Common myeloid progenitor, CD34-positive (primary cell): ENCODE measurements at regions not wholly inside any gene's neighbourhood (a gene's known extent, or its start where the extent isn't known, plus 50 kb on each side); places are given as distances from the start of the nearest gene placed in this dataset.

Experiments
- CTCF ChIA-PET: fragments of 350-600 bp; sonication (Branson Sonifier 250); formaldehyde crosslinking; loops from one replicate; lab custom pipeline; 2021; ENCODE audit warnings: antibody characterized with exemption; lab: Charles Lee
- POLR2A ChIA-PET: fragments of 350-600 bp; sonication (Branson Sonifier 250); formaldehyde crosslinking; loops from one replicate; lab custom pipeline; 2021; ENCODE audit warnings: antibody characterized with exemption; lab: Charles Lee
- DNase-seq, 3 donors: peaks; one replicate each; pipeline versions ENCODE4 v3.0.0 to v3.0.0-alpha.2; 2013
- H3K27ac ChIP-seq, 2 experiments: 1 replicate in 1 of 2; 2 replicates in 1 of 2; pipeline ENCODE4 v1.7.0; 2013; ENCODE audit warnings: inconsistent platforms in 2 of 2, low read length in 2 of 2, mild to moderate bottlenecking in 2 of 2, low read depth in 1 of 2, moderate library complexity in 1 of 2; ENCODE audit not compliant: severe bottlenecking in 2 of 2, insufficient read depth in 1 of 2, poor library complexity in 1 of 2
- H3K27me3 ChIP-seq, 5 experiments: replicated peaks in 2 of 5; 1 replicate in 3 of 5; 2 replicates in 2 of 5; pipeline versions ENCODE4 v1.6.1 to v1.7.0; 2013; ENCODE audit warnings: low read length in 4 of 5, mild to moderate bottlenecking in 2 of 5, moderate library complexity in 2 of 5, inconsistent platforms in 1 of 5; ENCODE audit not compliant: insufficient read depth in 5 of 5, control insufficient read depth in 4 of 5
- H3K36me3 ChIP-seq, 4 experiments: 1 replicate in 2 of 4; 2 replicates in 2 of 4; pipeline versions ENCODE4 v1.6.1 to v1.7.0; 2013; ENCODE audit warnings: low read length in 3 of 4, control low read depth in 1 of 4, mild to moderate bottlenecking in 1 of 4; ENCODE audit not compliant: control insufficient read depth in 4 of 4, insufficient read depth in 4 of 4
- H3K4me1 ChIP-seq, 4 experiments: 1 replicate in 3 of 4; 2 replicates in 1 of 4; pipeline versions ENCODE4 v1.6.1 to v1.7.1; 2013; ENCODE audit warnings: low read length in 3 of 4, mild to moderate bottlenecking in 3 of 4, control low read depth in 1 of 4, inconsistent platforms in 1 of 4, moderate library complexity in 1 of 4; ENCODE audit not compliant: control insufficient read depth in 4 of 4, insufficient read depth in 4 of 4; ENCODE audit errors: control extremely low read depth in 1 of 4
- H3K4me3 ChIP-seq, 7 experiments: 1 replicate in 4 of 7; 2 replicates in 3 of 7; pipeline versions ENCODE4 v1.5.1 to v1.7.0; 2013; ENCODE audit warnings: mild to moderate bottlenecking in 7 of 7, low read length in 6 of 7, moderate library complexity in 6 of 7, inconsistent platforms in 2 of 7, low read depth in 2 of 7, control low read depth in 1 of 7; ENCODE audit not compliant: insufficient read depth in 4 of 7, control insufficient read depth in 1 of 7; ENCODE audit errors: extremely low read depth in 1 of 7
- H3K9me3 ChIP-seq, 5 experiments: 1 replicate in 4 of 5; 2 replicates in 1 of 5; pipeline versions ENCODE4 v1.6.1 to v1.7.1; 2013; ENCODE audit warnings: low read length in 4 of 5, mild to moderate bottlenecking in 2 of 5, inconsistent platforms in 1 of 5, low read depth in 1 of 5, moderate library complexity in 1 of 5; ENCODE audit not compliant: control insufficient read depth in 4 of 5, insufficient read depth in 2 of 5; ENCODE audit errors: control extremely low read depth in 1 of 5
- WGBS: methylation state at CpG from one replicate; pipeline ENCODE4 v1.1.5; 2013; ENCODE audit not compliant: insufficient coverage; 5-methylcytosine and 5-hydroxymethylcytosine counted together

GRCh38 chr6:19087897-19088296, 700.7 kb downstream of the RNF144B start:
- H3K9me3 ChIP-seq: no peaks in the 10 kb centered on the region
- no peak overlapping the region for H3K4me3 ChIP-seq
- CTCF ChIA-PET: no interaction called here
- no peaks in the 10 kb centered on the region for H3K4me1 ChIP-seq
- POLR2A ChIA-PET: no interaction called here
- 100% methylated on average over 1 of the region's 1 CpG for WGBS
- no peak overlapping the region for H3K27ac ChIP-seq
- no peaks in the 10 kb centered on the region for H3K36me3 ChIP-seq
- peaks cover 0 to 1% (median 0%) of the 10 kb centered on the region in 5 experiments for H3K27me3 ChIP-seq
- DNase-seq: no peak

GRCh38 chr6:19100752-19101151, 713.6 kb downstream of the RNF144B start:
- Histone ChIP-seq H3K4me3 (no peak overlapping the region), H3K4me1 (no peaks in the 10 kb centered on the region), H3K27ac (no peak overlapping the region), H3K9me3 (peaks cover 0 to 2% (median 0%) of the 10 kb centered on the region in 5 experiments), H3K36me3 (no peaks in the 10 kb centered on the region), H3K27me3 (no peaks in the 10 kb centered on the region)
- CTCF ChIA-PET: no interaction called here
- WGBS: 93% methylated on average over 4 of the region's 4 CpGs
- DNase-seq: no peak
- POLR2A ChIA-PET: no interaction called here

GRCh38 chr6:19102936-19103335, 715.8 kb downstream of the RNF144B start:
- Histone ChIP-seq H3K36me3 (no peaks in the 10 kb centered on the region), H3K4me1 (no peaks in the 10 kb centered on the region), H3K27me3 (no peaks in the 10 kb centered on the region), H3K27ac (no peak overlapping the region), H3K9me3 (peaks cover 0 to 4% (median 0%) of the 10 kb centered on the region in 5 experiments), H3K4me3 (no peak overlapping the region)
- no peak for DNase-seq
- 100% methylated on average over 2 of the region's 3 CpGs for WGBS
- POLR2A ChIA-PET: interaction anchor here (0.6 kb wide), 1 partner anchor 336 kb away, joined by 4 read pairs; no protein-coding TSS in a partner anchor
- CTCF ChIA-PET: no interaction called here

- CTCF ChIA-PET: no interaction called here
- Histone ChIP-seq H3K27ac (no peak overlapping the region), H3K9me3 (peaks cover 0 to 2% (median 0%) of the 10 kb centered on the region in 5 experiments), H3K36me3 (no peaks in the 10 kb centered on the region), H3K4me3 (no peak overlapping the region), H3K27me3 (no peaks in the 10 kb centered on the region), H3K4me1 (no peaks in the 10 kb centered on the region)
- WGBS: no CpG with 5 or more reads among the region's 1 CpG
- POLR2A ChIA-PET: no interaction called here
- no peak for DNase-seq
Measured at GRCh38 chr6:19107468-19107867, 720.3 kb downstream of the RNF144B start.

GRCh38 chr6:19121521-19121920, 715.6 kb upstream of the ID4 start:
- POLR2A ChIA-PET: no interaction called here
- H3K36me3 ChIP-seq: no peaks in the 10 kb centered on the region

GRCh38 chr6:19127081-19127480, 710.1 kb upstream of the ID4 start:
- Histone ChIP-seq H3K27me3 (no peaks in the 10 kb centered on the region), H3K4me3 (no peak overlapping the region), H3K27ac (no peak overlapping the region), H3K36me3 (no peaks in the 10 kb centered on the region), H3K4me1 (no peaks in the 10 kb centered on the region), H3K9me3 (no peaks in the 10 kb centered on the region)
- ChIA-PET POLR2A (no interaction called here), CTCF (no interaction called here)
- no peak for DNase-seq
- WGBS: 60% methylated on average over 1 of the region's 3 CpGs

More at GRCh38 chr6:19121521-19121920, 715.6 kb upstream of the ID4 start:
- DNase-seq: no peak
- H3K27me3 ChIP-seq: no peaks in the 10 kb centered on the region
- H3K27ac ChIP-seq: no peak overlapping the region
- H3K4me3 ChIP-seq: no peak overlapping the region
- CTCF ChIA-PET: no interaction called here
- H3K4me1 ChIP-seq: no peaks in the 10 kb centered on the region
- H3K9me3 ChIP-seq: peaks cover 0 to 3% (median 0%) of the 10 kb centered on the region in 5 experiments

GRCh38 chr6:19128701-19129100, 708.5 kb upstream of the ID4 start:
- Histone ChIP-seq H3K4me3 (no peak overlapping the region), H3K27me3 (no peaks in the 10 kb centered on the region), H3K4me1 (no peaks in the 10 kb centered on the region), H3K9me3 (no peaks in the 10 kb centered on the region), H3K36me3 (no peaks in the 10 kb centered on the region), H3K27ac (no peak overlapping the region)
- WGBS: 92% methylated on average over 5 of the region's 8 CpGs
- DNase-seq: no peak
- ChIA-PET CTCF (no interaction called here), POLR2A (no interaction called here)
